GM21786 (cell line): ENCODE measurements at regions not wholly inside any gene's neighbourhood (a gene's known extent, or its start where the extent isn't known, plus 50 kb on each side); places are given as distances from the start of the nearest gene placed in this dataset.
"Not testable (repeated sequence)": the region's sequence is repeated elsewhere in the genome, so short reads cannot be mapped to it uniquely, and the experiment has no call there.

Experiments
- ATAC-seq: cut with Tn5 transposase; IDR thresholded peaks from one replicate; pipeline ENCODE4 v1.9.1; 2021; ENCODE audit not compliant: unreplicated experiment

GRCh38 chr1:239125893-239126292, 260.5 kb upstream of the CHRM3 start:
- no peak for ATAC-seq

GRCh38 chr1:239125027-239125426, 261.3 kb upstream of the CHRM3 start:
- ATAC-seq: no peak

- no peak for ATAC-seq
These were observed 263.1 kb upstream of the CHRM3 start for GRCh38 chr1:239123260-239123659.

- ATAC-seq: no peak
These were observed 274.1 kb upstream of the CHRM3 start for GRCh38 chr1:239112101-239112935.

GRCh38 chr1:239107676-239108075, 278.7 kb upstream of the CHRM3 start:
- no peak for ATAC-seq

GRCh38 chr1:239106689-239107088, 279.7 kb upstream of the CHRM3 start:
- ATAC-seq: not testable (repeated sequence)

GRCh38 chr1:239098400-239099037, 287.8 kb upstream of the CHRM3 start:
- ATAC-seq: no peak

GRCh38 chr1:239091537-239091936, 294.8 kb upstream of the CHRM3 start:
- no peak for ATAC-seq

GRCh38 chr1:239084459-239085080, 301.8 kb upstream of the CHRM3 start:
- ATAC-seq: no peak

- not testable (repeated sequence) for ATAC-seq
These were observed 304.4 kb upstream of the CHRM3 start for GRCh38 chr1:239081947-239082346.

GRCh38 chr1:239067480-239067879, 318.9 kb upstream of the CHRM3 start:
- no peak for ATAC-seq

- ATAC-seq: no peak
These were observed 319.3 kb upstream of the CHRM3 start for GRCh38 chr1:239067058-239067457.

- no peak for ATAC-seq
These were observed 324.6 kb upstream of the CHRM3 start for GRCh38 chr1:239061770-239062169.

- no peak for ATAC-seq
These were observed 328.2 kb upstream of the CHRM3 start for GRCh38 chr1:239058190-239058589.

- no peak for ATAC-seq
These were observed 329.4 kb upstream of the CHRM3 start for GRCh38 chr1:239056940-239057339.

GRCh38 chr1:239053279-239053678, 333.1 kb upstream of the CHRM3 start:
- no peak for ATAC-seq

- no peak for ATAC-seq
These were observed 336.8 kb upstream of the CHRM3 start for GRCh38 chr1:239049571-239049970.

- no peak for ATAC-seq
These were observed 341.5 kb upstream of the CHRM3 start for GRCh38 chr1:239044829-239045228.

- ATAC-seq: no peak
These were observed 345.8 kb upstream of the CHRM3 start for GRCh38 chr1:239040523-239040922.

GRCh38 chr1:239031310-239031709, 355.1 kb upstream of the CHRM3 start:
- no peak for ATAC-seq

GRCh38 chr1:239025997-239026694, 360.2 kb upstream of the CHRM3 start:
- ATAC-seq: no peak
